HFF-Myc (cell line): ENCODE measurements at regions not wholly inside any gene's neighbourhood (a gene's known extent, or its start where the extent isn't known, plus 50 kb on each side); places are given as distances from the start of the nearest gene placed in this dataset.

Experiments used
- DNase-seq: peaks from one replicate; pipeline ENCODE4 v3.0.0-alpha.2; 2011; ENCODE audit warnings: low read depth; ENCODE audit errors: extremely low read depth
- H3K4me3 ChIP-seq: replicated peaks from 2 replicates; pipeline ENCODE4 v1.5.1; 2011; ENCODE audit warnings: low read depth, mild to moderate bottlenecking, control low read depth, low read length
- CTCF ChIP-seq: IDR thresholded peaks from 2 replicates; pipeline ENCODE4 v1.5.1; 2012; ENCODE audit warnings: mild to moderate bottlenecking, low read depth, low read length, control low read depth; ENCODE audit errors: missing control alignments

- no peak for TF ChIP-seq CTCF
- DNase-seq, result no peak
- H3K4me3 ChIP-seq, result no peak overlapping the region
Observed at GRCh38 chr4:65880594-65880993, 210.3 kb upstream of the EPHA5 start.

GRCh38 chr4:65868096-65868824, 198.0 kb upstream of the EPHA5 start:
- H3K4me3 ChIP-seq, result no peak overlapping the region
- TF ChIP-seq CTCF, result no peak
- no peak for DNase-seq

GRCh38 chr4:65865489-65865888, 195.2 kb upstream of the EPHA5 start:
- DNase-seq, result no peak
- H3K4me3 ChIP-seq, result no peak overlapping the region
- TF ChIP-seq CTCF, result no peak

- no peak for TF ChIP-seq CTCF
- H3K4me3 ChIP-seq, result no peak overlapping the region
- no peak for DNase-seq
Observed at GRCh38 chr4:65861993-65862392, 191.7 kb upstream of the EPHA5 start.

GRCh38 chr4:65845199-65845773, 175.0 kb upstream of the EPHA5 start:
- DNase-seq, result no peak
- no peak for TF ChIP-seq CTCF
- no peak overlapping the region for H3K4me3 ChIP-seq

- no peak for TF ChIP-seq CTCF
Observed at GRCh38 chr4:65839164-65839931, 169.1 kb upstream of the EPHA5 start.

More at GRCh38 chr4:65839164-65839931, 169.1 kb upstream of the EPHA5 start:
- no peak for DNase-seq
- H3K4me3 ChIP-seq, result no peak overlapping the region
